ENCODE measurements at regions not wholly inside any gene's neighbourhood (a gene's known extent, or its start where the extent isn't known, plus 50 kb on each side); places are given as distances from the start of the nearest gene placed in this dataset.
"Not testable (repeated sequence)": the region's sequence is repeated elsewhere in the genome, so short reads cannot be mapped to it uniquely, and the experiment has no call there.

DNA sequence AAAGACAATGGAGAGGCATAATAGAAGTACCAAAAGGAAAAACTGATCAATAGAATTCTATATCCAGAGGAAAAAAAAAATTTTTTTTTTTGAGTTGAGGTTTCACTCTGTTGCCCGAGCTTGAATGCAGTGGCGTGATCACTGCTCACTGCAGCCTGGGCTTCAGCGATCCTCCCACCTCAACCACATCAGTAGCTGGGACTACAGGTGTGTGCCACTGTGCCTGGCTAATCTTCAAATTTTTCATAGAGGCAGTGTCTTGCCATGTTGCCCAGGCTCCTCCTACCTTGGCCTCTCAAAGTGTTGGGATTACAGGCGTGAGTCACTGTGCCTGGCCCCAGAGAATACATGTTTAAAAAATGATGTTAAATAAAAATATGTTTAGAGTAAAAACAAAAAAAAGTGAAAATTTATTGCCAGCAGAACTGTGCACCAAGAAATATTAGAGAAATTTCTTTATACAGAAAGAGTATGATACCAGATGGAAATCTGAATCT is 154.3 kb upstream of the ZBTB20 start (continued):
- TF ChIP-seq, protein P1, sequence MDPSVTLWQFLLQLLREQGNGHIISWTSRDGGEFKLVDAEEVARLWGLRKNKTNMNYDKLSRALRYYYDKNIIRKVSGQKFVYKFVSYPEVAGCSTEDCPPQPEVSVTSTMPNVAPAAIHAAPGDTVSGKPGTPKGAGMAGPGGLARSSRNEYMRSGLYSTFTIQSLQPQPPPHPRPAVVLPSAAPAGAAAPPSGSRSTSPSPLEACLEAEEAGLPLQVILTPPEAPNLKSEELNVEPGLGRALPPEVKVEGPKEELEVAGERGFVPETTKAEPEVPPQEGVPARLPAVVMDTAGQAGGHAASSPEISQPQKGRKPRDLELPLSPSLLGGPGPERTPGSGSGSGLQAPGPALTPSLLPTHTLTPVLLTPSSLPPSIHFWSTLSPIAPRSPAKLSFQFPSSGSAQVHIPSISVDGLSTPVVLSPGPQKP (IDR thresholded peaks at IDR 0.05; ENCODE audit: low read depth, low read length), result no peak
- TF ChIP-seq HOXB5 (CRISPR knock-in tag; IDR thresholded peaks at IDR 0.05) (no peak), ESRRA (IDR thresholded peaks at IDR 0.05; ENCODE audit: borderline replicate concordance, low read length) (no peak), CBX8 (IDR thresholded peaks at IDR 0.05) (no peak), CBX2 (IDR thresholded peaks at IDR 0.05; ENCODE audit: borderline replicate concordance, low read depth) (no peak)
- TF ChIP-seq, protein P2, sequence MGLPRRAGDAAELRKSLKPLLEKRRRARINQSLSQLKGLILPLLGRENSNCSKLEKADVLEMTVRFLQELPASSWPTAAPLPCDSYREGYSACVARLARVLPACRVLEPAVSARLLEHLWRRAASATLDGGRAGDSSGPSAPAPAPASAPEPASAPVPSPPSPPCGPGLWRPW (IDR thresholded peaks at IDR 0.05), result no peak
- TF ChIP-seq, protein P3, sequence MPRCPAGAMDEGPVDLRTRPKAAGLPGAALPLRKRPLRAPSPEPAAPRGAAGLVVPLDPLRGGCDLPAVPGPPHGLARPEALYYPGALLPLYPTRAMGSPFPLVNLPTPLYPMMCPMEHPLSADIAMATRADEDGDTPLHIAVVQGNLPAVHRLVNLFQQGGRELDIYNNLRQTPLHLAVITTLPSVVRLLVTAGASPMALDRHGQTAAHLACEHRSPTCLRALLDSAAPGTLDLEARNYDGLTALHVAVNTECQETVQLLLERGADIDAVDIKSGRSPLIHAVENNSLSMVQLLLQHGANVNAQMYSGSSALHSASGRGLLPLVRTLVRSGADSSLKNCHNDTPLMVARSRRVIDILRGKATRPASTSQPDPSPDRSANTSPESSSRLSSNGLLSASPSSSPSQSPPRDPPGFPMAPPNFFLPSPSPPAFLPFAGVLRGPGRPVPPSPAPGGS (IDR thresholded peaks at IDR 0.05), result no peak

DNA sequence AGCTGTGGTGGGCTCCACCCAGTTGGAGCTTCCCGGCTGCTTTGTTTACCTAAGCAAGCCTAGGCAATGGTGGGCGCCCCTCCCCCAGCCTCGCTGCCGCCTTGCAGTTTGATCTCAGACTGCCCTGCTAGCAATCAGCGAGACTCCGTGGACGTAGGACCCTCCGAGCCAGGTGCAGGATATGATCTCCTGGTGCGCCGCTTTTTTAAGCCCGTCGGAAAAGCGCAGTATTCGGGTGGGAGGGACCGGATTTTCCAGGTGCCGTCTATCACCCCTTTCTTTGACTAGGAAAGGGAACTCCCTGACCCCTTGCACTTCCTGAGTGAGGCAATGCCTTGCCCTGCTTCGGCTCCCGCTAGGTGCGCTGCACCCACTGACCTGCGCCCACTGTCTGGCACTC is 170.9 kb upstream of the ZBTB20 start:
- H3K4me2 ChIP-seq; H3K4me3 ChIP-seq; DNase-seq (ENCODE audit: low read depth in 1 of 2, low spot score in 1 of 2); H3K4me1 ChIP-seq; H3K9me3 ChIP-seq; ATAC-seq; POLR2A ChIA-PET; CTCF ChIA-PET; H3K27ac ChIP-seq; FAIRE-seq: not testable (repeated sequence)
- WGBS (ENCODE audit: missing lambda C conversion rate), result 74% methylated on average over 18 of the region's 20 CpGs

DNA sequence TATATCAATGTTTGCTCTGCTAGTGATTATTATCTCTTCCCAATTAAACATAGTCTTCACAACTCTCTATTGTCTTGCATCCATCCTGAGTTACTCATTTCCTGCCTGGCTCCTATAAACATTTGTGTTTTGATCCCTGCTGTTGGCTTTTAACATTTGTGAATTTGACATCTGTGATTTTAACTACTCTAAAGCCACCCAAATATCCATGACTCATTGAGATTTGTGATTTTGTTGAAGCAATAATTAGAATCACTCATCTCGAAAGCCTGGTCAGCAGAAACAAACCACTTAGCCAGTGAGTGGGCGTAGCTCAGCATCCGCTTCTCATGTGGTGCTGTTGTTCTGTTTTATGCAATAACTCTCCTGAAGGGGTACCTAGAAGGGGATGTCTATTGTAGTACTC is 174.3 kb upstream of the ZBTB20 start:
- no peak for ATAC-seq
- TF ChIP-seq ESRRA (IDR thresholded peaks at IDR 0.05; ENCODE audit: borderline replicate concordance, low read length) (no peak), MAFK (IDR thresholded peaks at IDR 0.05; ENCODE audit: partially characterized antibody) (peak; percentile 2)
- H3K9me3 ChIP-seq, result no peaks in the 10 kb centered on the region
- 56% methylated on average over 3 of the region's 3 CpGs for WGBS (ENCODE audit: missing lambda C conversion rate)
- no peak overlapping the region for H3K27ac ChIP-seq
- FAIRE-seq, result no peak
- H3K4me1 ChIP-seq, result no peaks in the 10 kb centered on the region
- CTCF ChIA-PET, result no interaction called here
- no peak overlapping the region for H3K4me3 ChIP-seq
- DNase-seq (ENCODE audit: low read depth in 1 of 2, low spot score in 1 of 2), result no peak
- POLR2A ChIA-PET, result no interaction called here
- H3K4me2 ChIP-seq, result no peak overlapping the region

DNA sequence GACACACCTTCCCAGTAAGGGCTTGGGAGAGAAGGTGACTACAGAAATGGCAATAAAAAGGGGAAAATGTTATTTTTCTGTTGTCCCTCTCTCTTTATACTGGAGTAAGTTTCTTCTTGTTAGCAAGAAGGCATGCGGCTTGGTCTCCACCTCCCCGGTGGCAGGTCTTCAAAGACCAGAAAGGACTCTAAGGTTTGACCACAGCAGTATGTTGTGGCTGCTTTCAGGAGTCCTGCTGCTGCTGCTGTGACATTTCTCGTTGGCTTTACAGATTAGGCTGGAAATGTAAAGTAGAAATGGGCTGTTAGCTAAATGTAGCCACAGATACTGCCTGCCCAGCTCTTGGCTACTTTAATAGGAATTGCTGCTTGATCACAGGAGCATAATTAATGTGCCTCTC is 175.8 kb upstream of the ZBTB20 start:
- POLR2A ChIA-PET, result no interaction called here
- 33% methylated on average over 3 of the region's 3 CpGs for WGBS (ENCODE audit: missing lambda C conversion rate)
- no peak for DNase-seq (ENCODE audit: low read depth in 1 of 2, low spot score in 1 of 2)
- Histone ChIP-seq H3K27ac (no peak overlapping the region), H3K4me2 (no peak overlapping the region), H3K4me1 (no peaks in the 10 kb centered on the region), H3K9me3 (no peaks in the 10 kb centered on the region), H3K4me3 (no peak overlapping the region)
- no peak for ATAC-seq
- TF ChIP-seq, protein P4, sequence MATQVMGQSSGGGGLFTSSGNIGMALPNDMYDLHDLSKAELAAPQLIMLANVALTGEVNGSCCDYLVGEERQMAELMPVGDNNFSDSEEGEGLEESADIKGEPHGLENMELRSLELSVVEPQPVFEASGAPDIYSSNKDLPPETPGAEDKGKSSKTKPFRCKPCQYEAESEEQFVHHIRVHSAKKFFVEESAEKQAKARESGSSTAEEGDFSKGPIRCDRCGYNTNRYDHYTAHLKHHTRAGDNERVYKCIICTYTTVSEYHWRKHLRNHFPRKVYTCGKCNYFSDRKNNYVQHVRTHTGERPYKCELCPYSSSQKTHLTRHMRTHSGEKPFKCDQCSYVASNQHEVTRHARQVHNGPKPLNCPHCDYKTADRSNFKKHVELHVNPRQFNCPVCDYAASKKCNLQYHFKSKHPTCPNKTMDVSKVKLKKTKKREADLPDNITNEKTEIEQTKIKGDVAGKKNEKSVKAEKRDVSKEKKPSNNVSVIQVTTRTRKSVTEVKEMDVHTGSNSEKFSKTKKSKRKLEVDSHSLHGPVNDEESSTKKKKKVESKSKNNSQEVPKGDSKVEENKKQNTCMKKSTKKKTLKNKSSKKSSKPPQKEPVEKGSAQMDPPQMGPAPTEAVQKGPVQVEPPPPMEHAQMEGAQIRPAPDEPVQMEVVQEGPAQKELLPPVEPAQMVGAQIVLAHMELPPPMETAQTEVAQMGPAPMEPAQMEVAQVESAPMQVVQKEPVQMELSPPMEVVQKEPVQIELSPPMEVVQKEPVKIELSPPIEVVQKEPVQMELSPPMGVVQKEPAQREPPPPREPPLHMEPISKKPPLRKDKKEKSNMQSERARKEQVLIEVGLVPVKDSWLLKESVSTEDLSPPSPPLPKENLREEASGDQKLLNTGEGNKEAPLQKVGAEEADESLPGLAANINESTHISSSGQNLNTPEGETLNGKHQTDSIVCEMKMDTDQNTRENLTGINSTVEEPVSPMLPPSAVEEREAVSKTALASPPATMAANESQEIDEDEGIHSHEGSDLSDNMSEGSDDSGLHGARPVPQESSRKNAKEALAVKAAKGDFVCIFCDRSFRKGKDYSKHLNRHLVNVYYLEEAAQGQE (IDR thresholded peaks at IDR 0.05), result no peak
- TF ChIP-seq, protein P5, sequence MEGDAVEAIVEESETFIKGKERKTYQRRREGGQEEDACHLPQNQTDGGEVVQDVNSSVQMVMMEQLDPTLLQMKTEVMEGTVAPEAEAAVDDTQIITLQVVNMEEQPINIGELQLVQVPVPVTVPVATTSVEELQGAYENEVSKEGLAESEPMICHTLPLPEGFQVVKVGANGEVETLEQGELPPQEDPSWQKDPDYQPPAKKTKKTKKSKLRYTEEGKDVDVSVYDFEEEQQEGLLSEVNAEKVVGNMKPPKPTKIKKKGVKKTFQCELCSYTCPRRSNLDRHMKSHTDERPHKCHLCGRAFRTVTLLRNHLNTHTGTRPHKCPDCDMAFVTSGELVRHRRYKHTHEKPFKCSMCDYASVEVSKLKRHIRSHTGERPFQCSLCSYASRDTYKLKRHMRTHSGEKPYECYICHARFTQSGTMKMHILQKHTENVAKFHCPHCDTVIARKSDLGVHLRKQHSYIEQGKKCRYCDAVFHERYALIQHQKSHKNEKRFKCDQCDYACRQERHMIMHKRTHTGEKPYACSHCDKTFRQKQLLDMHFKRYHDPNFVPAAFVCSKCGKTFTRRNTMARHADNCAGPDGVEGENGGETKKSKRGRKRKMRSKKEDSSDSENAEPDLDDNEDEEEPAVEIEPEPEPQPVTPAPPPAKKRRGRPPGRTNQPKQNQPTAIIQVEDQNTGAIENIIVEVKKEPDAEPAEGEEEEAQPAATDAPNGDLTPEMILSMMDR (IDR thresholded peaks at IDR 0.05), result no peak
- TF ChIP-seq, protein P1 (IDR thresholded peaks at IDR 0.05; ENCODE audit: low read depth, low read length), result no peak
- no peak for TF ChIP-seq POLR2AphosphoS2 (conservative IDR thresholded peaks at IDR 0.05; ENCODE audit: low read length)
- no peak for TF ChIP-seq SREBF2 (IDR thresholded peaks at IDR 0.05)
- TF ChIP-seq, protein P6, sequence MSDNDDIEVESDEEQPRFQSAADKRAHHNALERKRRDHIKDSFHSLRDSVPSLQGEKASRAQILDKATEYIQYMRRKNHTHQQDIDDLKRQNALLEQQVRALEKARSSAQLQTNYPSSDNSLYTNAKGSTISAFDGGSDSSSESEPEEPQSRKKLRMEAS (IDR thresholded peaks at IDR 0.05), result no peak
- no peak for TF ChIP-seq CHD4 (IDR thresholded peaks at IDR 0.05; ENCODE audit: borderline replicate concordance)
- no peak for TF ChIP-seq CBX2 (IDR thresholded peaks at IDR 0.05; ENCODE audit: borderline replicate concordance, low read depth)
- TF ChIP-seq NPAS2 (CRISPR knock-in tag; IDR thresholded peaks at IDR 0.05; ENCODE audit: borderline replicate concordance), result no peak
- no peak for TF ChIP-seq CBX8 (IDR thresholded peaks at IDR 0.05)
- no peak for TF ChIP-seq JUN (IDR thresholded peaks at IDR 0.05)
- no peak for TF ChIP-seq CHD2 (IDR thresholded peaks at IDR 0.05; ENCODE audit: low read length, partially characterized antibody)
- no peak for TF ChIP-seq POLR2A (IDR thresholded peaks at IDR 0.05; ENCODE audit: low read length)
- no peak for TF ChIP-seq BHLHE40 (IDR thresholded peaks at IDR 0.05; ENCODE audit: low read depth, low read length)
- TF ChIP-seq HOXB13 (CRISPR knock-in tag; IDR thresholded peaks at IDR 0.05; ENCODE audit: low read depth), result no peak
- TF ChIP-seq MAFK (IDR thresholded peaks at IDR 0.05; ENCODE audit: partially characterized antibody), result no peak
- CTCF ChIA-PET, result no interaction called here
- no peak for FAIRE-seq

Data from A549 (cell line).